ENCODE measurements at regions not wholly inside any gene's neighbourhood (a gene's known extent, or its start where the extent isn't known, plus 50 kb on each side); places are given as distances from the start of the nearest gene placed in this dataset.

DNA sequence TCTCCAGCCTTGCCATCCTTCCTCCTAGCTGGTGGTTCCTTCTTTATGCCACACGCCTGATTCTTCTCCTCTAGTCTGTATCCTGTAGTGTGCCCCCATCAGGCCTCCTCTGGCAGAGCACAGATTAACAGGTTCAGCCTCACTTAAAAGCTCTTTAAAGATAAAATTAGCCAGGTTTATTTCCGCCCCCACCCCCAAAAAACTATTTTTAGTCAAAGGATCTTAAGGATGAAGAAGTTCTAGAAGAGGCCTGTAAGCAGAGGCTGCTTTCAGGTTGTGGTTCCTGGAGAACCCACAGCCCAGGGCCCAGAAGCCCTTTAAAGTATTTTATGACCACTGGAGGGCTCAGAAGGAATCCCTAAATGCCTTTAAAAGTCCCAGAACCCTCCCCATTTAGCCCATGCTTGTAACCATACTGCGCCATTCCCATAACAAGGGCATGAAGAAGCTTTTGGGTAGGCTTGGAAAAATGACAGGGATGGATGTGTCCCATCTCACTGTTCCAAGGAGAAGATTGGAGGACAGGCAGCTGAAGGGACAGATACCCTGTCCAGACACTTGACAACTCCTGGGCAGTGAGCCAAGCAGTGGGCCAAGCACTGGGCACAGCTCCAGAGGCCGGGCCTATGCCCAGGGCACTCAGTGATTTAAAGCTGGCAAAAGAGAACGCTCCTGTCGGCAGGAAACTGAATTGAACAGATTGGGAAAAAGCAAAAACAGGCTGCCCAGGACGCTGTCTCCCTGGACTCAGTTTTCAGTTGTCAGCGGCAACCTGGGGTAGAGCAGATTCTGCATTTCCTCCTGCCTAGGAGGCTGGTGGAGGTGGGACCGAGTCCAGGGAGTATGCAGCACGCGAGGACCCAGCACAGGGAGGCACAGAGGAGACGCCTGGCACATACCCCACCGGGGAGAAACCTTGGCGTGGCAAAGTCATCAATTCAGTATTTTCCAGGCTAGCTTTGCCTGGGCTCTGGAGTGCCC, 106.3 kb upstream of the SSBP2 start:
- TF ChIP-seq, protein P1, sequence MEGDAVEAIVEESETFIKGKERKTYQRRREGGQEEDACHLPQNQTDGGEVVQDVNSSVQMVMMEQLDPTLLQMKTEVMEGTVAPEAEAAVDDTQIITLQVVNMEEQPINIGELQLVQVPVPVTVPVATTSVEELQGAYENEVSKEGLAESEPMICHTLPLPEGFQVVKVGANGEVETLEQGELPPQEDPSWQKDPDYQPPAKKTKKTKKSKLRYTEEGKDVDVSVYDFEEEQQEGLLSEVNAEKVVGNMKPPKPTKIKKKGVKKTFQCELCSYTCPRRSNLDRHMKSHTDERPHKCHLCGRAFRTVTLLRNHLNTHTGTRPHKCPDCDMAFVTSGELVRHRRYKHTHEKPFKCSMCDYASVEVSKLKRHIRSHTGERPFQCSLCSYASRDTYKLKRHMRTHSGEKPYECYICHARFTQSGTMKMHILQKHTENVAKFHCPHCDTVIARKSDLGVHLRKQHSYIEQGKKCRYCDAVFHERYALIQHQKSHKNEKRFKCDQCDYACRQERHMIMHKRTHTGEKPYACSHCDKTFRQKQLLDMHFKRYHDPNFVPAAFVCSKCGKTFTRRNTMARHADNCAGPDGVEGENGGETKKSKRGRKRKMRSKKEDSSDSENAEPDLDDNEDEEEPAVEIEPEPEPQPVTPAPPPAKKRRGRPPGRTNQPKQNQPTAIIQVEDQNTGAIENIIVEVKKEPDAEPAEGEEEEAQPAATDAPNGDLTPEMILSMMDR (conservative IDR thresholded peaks at IDR 0.05; ENCODE audit: low read depth, low read length): 0 out of 2 replicates have a peak, but pooled peaks have one; percentile 11
- TF ChIP-seq POLR2A (IDR thresholded peaks at IDR 0.05; ENCODE audit: low read depth, low read length): no peak
- no peak for TF ChIP-seq RCOR1 (IDR thresholded peaks at IDR 0.05; ENCODE audit: insufficient replicate concordance, low read length)
- TF ChIP-seq MAZ (IDR thresholded peaks at IDR 0.05; ENCODE audit: borderline replicate concordance, low read depth, low read length): no peak
- no peak for TF ChIP-seq BHLHE40 (IDR thresholded peaks at IDR 0.05; ENCODE audit: low read depth, low read length)
- no peak for TF ChIP-seq CEBPB (IDR thresholded peaks at IDR 0.05; ENCODE audit: low read depth, low read length)
- no peak for TF ChIP-seq RAD21 (IDR thresholded peaks at IDR 0.05; ENCODE audit: low read length)
- no peak for TF ChIP-seq CHD1 (IDR thresholded peaks at IDR 0.05; ENCODE audit: low read depth, low read length)
- no peak for TF ChIP-seq MAFK (IDR thresholded peaks at IDR 0.05; ENCODE audit: low read depth, low read length)
- TF ChIP-seq RFX5 (IDR thresholded peaks at IDR 0.05; ENCODE audit: low read depth, low read length): no peak
- TF ChIP-seq MXI1 (IDR thresholded peaks at IDR 0.05; ENCODE audit: borderline replicate concordance, low read depth, low read length): no peak
- TF ChIP-seq FOS (IDR thresholded peaks at IDR 0.05; ENCODE audit: low read depth, low read length): no peak
- no peak for TF ChIP-seq SMC3 (IDR thresholded peaks at IDR 0.05; ENCODE audit: low read depth, low read length)
- TF ChIP-seq USF2 (IDR thresholded peaks at IDR 0.05; ENCODE audit: low read depth, low read length): no peak
